ENCODE measurements at regions not wholly inside any gene's neighbourhood (a gene's known extent, or its start where the extent isn't known, plus 50 kb on each side); places are given as distances from the start of the nearest gene placed in this dataset.

DNA sequence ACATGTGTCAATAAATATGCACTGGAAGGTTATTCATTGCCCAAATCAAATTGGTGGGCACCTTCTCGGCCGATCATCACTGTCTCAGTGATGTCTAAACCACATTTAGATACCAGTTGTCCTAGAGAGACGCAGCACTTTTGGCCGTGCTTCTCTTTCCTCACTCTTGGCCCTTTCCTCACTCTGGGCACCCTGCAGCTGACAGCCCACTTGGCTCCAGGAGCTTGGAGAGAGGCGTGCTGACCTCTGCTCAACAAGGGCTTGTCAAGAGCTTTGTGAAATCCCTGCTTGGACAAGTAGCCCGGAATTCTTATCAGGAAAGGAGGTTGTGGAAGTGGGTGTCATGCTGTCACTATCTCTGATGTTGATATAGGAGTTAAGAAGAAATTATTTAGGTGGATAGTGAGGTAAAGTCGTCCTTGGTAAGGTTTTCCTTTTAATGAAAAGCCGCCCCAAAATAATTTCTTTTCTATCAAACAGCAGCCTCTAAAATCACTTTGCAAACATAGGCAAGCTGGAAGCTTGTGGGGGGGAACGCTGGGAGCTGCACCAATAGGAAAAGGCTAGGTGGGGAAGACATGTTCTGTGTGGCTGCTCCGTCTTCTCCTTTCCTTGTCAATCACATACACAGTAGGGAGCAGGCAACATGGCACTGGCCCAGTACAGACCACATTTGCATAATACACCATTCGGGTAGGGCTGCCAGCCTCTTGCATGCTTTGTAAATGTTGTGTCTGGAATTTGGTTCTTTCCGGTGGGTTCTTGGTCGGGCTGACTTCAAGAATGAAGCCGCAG is 126.8 kb upstream of the UBE3A start:
- no peak overlapping the region for H3K4me3 ChIP-seq (ENCODE audit: low read depth, low read length)
- no peaks in the 10 kb centered on the region for H3K36me3 ChIP-seq (ENCODE audit: control insufficient read depth, insufficient read depth, low read length)
- H3K9me3 ChIP-seq (ENCODE audit: control insufficient read depth, insufficient read depth, low read length): no peaks in the 10 kb centered on the region
- no peaks in the 10 kb centered on the region for H3K27me3 ChIP-seq (ENCODE audit: control insufficient read depth, insufficient read depth, low read length)
- no peak overlapping the region for H3K9ac ChIP-seq (ENCODE audit: low read depth, low read length)
- no peak overlapping the region for H3K27ac ChIP-seq (ENCODE audit: low read depth, low read length)
- peaks cover 18% of the 10 kb centered on the region for H3K4me1 ChIP-seq (ENCODE audit: control insufficient read depth, insufficient read depth, low read length)

GRCh38 chr15:25563596-25563995 is 124.8 kb upstream of the UBE3A start:
- Histone ChIP-seq H3K4me3 (ENCODE audit: low read depth, low read length) (no peak overlapping the region), H3K9ac (ENCODE audit: low read depth, low read length) (no peak overlapping the region), H3K9me3 (ENCODE audit: control insufficient read depth, insufficient read depth, low read length) (no peaks in the 10 kb centered on the region), H3K27me3 (ENCODE audit: control insufficient read depth, insufficient read depth, low read length) (no peaks in the 10 kb centered on the region), H3K4me1 (ENCODE audit: control insufficient read depth, insufficient read depth, low read length) (peaks cover 18% of the 10 kb centered on the region), H3K36me3 (ENCODE audit: control insufficient read depth, insufficient read depth, low read length) (no peaks in the 10 kb centered on the region), H3K27ac (ENCODE audit: low read depth, low read length) (peak overlapping the region; percentile 7)

DNA sequence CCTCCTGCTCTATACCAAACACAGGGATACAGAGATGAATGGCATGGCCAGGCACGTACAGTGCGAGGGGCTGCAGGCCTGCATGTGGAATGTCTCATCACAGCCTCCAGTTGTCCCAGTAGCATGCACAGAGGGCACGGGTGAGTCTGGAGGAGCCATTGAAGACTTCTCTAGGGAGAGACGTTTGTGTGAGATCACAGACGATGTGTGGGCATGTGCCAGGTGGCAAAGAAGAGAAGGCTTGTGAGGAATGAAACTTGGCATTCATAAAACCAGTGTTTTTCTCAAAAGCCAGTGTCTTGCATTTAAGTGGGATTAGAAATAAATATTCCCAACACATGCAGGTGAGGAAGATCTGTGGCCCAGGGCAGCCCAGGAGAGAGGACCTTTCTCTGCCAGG is 119.1 kb upstream of the UBE3A start:
- Histone ChIP-seq H3K27ac (ENCODE audit: low read depth, low read length) (no peak overlapping the region), H3K4me1 (ENCODE audit: control insufficient read depth, insufficient read depth, low read length) (peaks cover 11% of the 10 kb centered on the region), H3K9ac (ENCODE audit: low read depth, low read length) (no peak overlapping the region), H3K36me3 (ENCODE audit: control insufficient read depth, insufficient read depth, low read length) (no peaks in the 10 kb centered on the region), H3K9me3 (ENCODE audit: control insufficient read depth, insufficient read depth, low read length) (no peaks in the 10 kb centered on the region), H3K4me3 (ENCODE audit: low read depth, low read length) (no peak overlapping the region), H3K27me3 (ENCODE audit: control insufficient read depth, insufficient read depth, low read length) (no peaks in the 10 kb centered on the region)

DNA sequence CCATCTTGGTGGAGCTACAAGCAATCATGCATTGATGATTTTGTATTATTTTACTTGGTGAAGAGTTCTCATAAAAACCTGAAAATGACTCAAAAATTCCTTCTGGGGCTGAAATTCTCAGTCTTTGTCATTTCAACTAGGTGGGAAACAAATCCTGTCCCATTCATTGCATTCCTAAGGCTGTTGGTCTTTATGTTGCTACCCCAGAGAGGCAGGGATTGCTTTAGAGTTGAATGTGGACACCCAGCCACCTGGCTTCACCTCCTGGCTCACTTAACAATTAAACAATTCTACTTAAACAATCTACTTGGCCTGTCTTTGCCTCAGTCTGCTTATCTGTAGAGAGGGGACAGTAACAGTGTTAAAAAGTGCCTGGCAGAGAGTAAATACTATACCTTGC is 117.3 kb upstream of the UBE3A start:
- peak overlapping the region; percentile 53 for H3K27ac ChIP-seq (ENCODE audit: low read depth, low read length)
- H3K4me1 ChIP-seq (ENCODE audit: control insufficient read depth, insufficient read depth, low read length): peaks cover 11% of the 10 kb centered on the region
- H3K9ac ChIP-seq (ENCODE audit: low read depth, low read length): no peak overlapping the region
- H3K36me3 ChIP-seq (ENCODE audit: control insufficient read depth, insufficient read depth, low read length): no peaks in the 10 kb centered on the region
- no peaks in the 10 kb centered on the region for H3K27me3 ChIP-seq (ENCODE audit: control insufficient read depth, insufficient read depth, low read length)
- H3K9me3 ChIP-seq (ENCODE audit: control insufficient read depth, insufficient read depth, low read length): no peaks in the 10 kb centered on the region
- no peak overlapping the region for H3K4me3 ChIP-seq (ENCODE audit: low read depth, low read length)

GRCh38 chr15:25554640-25555039 is 115.8 kb upstream of the UBE3A start:
- H3K27ac ChIP-seq (ENCODE audit: low read depth, low read length): no peak overlapping the region
- H3K4me3 ChIP-seq (ENCODE audit: low read depth, low read length): no peak overlapping the region
- H3K27me3 ChIP-seq (ENCODE audit: control insufficient read depth, insufficient read depth, low read length): no peaks in the 10 kb centered on the region

GRCh38 chr15:25548600-25548999 is 109.8 kb upstream of the UBE3A start:
- H3K9me3 ChIP-seq (ENCODE audit: control insufficient read depth, insufficient read depth, low read length): no peaks in the 10 kb centered on the region
- H3K9ac ChIP-seq (ENCODE audit: low read depth, low read length): no peak overlapping the region
- H3K27ac ChIP-seq (ENCODE audit: low read depth, low read length): no peak overlapping the region
- no peaks in the 10 kb centered on the region for H3K27me3 ChIP-seq (ENCODE audit: control insufficient read depth, insufficient read depth, low read length)
- H3K4me1 ChIP-seq (ENCODE audit: control insufficient read depth, insufficient read depth, low read length): no peaks in the 10 kb centered on the region
- H3K36me3 ChIP-seq (ENCODE audit: control insufficient read depth, insufficient read depth, low read length): no peaks in the 10 kb centered on the region
- no peak overlapping the region for H3K4me3 ChIP-seq (ENCODE audit: low read depth, low read length)

More at GRCh38 chr15:25554640-25555039, 115.8 kb upstream of the UBE3A start:
- Histone ChIP-seq H3K36me3 (ENCODE audit: control insufficient read depth, insufficient read depth, low read length) (no peaks in the 10 kb centered on the region), H3K9ac (ENCODE audit: low read depth, low read length) (no peak overlapping the region), H3K9me3 (ENCODE audit: control insufficient read depth, insufficient read depth, low read length) (no peaks in the 10 kb centered on the region), H3K4me1 (ENCODE audit: control insufficient read depth, insufficient read depth, low read length) (peaks cover 11% of the 10 kb centered on the region)

DNA sequence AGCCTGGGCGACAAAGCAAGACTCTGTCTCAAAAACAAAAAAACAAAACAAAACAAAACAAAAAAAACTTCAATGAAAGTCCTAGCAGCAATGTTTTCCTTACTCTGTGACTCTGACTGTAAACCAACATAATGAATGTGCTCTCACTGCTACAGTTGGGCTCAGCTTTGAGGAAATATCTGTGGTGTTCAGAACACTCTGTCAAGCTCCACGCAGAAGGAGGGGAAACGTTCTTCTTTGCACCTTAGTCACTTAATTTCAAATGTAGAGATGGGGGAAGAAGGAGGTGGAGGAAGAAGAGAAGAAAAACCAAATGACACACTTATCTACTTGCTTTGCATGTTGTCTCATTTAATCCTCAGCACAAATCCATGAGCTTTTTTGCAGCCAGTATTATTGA is 107.1 kb upstream of the UBE3A start:
- Histone ChIP-seq H3K36me3 (ENCODE audit: control insufficient read depth, insufficient read depth, low read length) (no peaks in the 10 kb centered on the region), H3K4me3 (ENCODE audit: low read depth, low read length) (no peak overlapping the region), H3K27me3 (ENCODE audit: control insufficient read depth, insufficient read depth, low read length) (no peaks in the 10 kb centered on the region), H3K9me3 (ENCODE audit: control insufficient read depth, insufficient read depth, low read length) (no peaks in the 10 kb centered on the region), H3K9ac (ENCODE audit: low read depth, low read length) (no peak overlapping the region), H3K4me1 (ENCODE audit: control insufficient read depth, insufficient read depth, low read length) (peaks cover 10% of the 10 kb centered on the region; the same call in 1 of the 2 replicates), H3K27ac (ENCODE audit: low read depth, low read length) (no peak overlapping the region)

DNA sequence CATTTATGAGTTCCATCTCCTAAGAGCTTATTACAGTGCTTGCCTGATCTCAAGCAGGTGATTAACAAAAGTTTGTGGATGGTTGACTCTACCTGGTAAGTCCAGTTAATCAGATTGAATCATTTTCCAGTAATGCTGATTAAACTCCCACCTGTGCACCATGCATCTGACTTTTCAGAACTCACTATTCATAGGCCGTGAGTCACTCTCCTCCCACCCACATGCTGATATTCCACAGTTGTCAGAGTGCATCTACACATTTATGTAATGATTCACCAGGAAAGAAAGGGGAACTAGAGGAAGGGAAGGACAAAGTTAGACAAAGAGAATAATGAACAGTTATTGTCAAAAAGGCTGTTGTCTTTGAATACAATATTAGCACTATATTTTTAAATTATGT is 106.2 kb upstream of the UBE3A start:
- Histone ChIP-seq H3K9ac (ENCODE audit: low read depth, low read length) (no peak overlapping the region), H3K27me3 (ENCODE audit: control insufficient read depth, insufficient read depth, low read length) (no peaks in the 10 kb centered on the region), H3K9me3 (ENCODE audit: control insufficient read depth, insufficient read depth, low read length) (no peaks in the 10 kb centered on the region), H3K4me1 (ENCODE audit: control insufficient read depth, insufficient read depth, low read length) (peaks cover 10% of the 10 kb centered on the region; the same call in 1 of the 2 replicates), H3K36me3 (ENCODE audit: control insufficient read depth, insufficient read depth, low read length) (no peaks in the 10 kb centered on the region), H3K27ac (ENCODE audit: low read depth, low read length) (no peak overlapping the region), H3K4me3 (ENCODE audit: low read depth, low read length) (no peak overlapping the region)

- Histone ChIP-seq H3K27me3 (ENCODE audit: control insufficient read depth, insufficient read depth, low read length) (no peaks in the 10 kb centered on the region), H3K4me1 (ENCODE audit: control insufficient read depth, insufficient read depth, low read length) (peaks cover 10% of the 10 kb centered on the region; the same call in 1 of the 2 replicates), H3K27ac (ENCODE audit: low read depth, low read length) (no peak overlapping the region), H3K4me3 (ENCODE audit: low read depth, low read length) (no peak overlapping the region), H3K36me3 (ENCODE audit: control insufficient read depth, insufficient read depth, low read length) (no peaks in the 10 kb centered on the region), H3K9ac (ENCODE audit: low read depth, low read length) (no peak overlapping the region), H3K9me3 (ENCODE audit: control insufficient read depth, insufficient read depth, low read length) (no peaks in the 10 kb centered on the region)
Measured at GRCh38 chr15:25544076-25544475, 105.3 kb upstream of the UBE3A start.

- Histone ChIP-seq H3K9me3 (ENCODE audit: control insufficient read depth, insufficient read depth, low read length) (no peaks in the 10 kb centered on the region), H3K4me3 (ENCODE audit: low read depth, low read length) (no peak overlapping the region), H3K27ac (ENCODE audit: low read depth, low read length) (no peak overlapping the region), H3K36me3 (ENCODE audit: control insufficient read depth, insufficient read depth, low read length) (no peaks in the 10 kb centered on the region), H3K27me3 (ENCODE audit: control insufficient read depth, insufficient read depth, low read length) (no peaks in the 10 kb centered on the region), H3K4me1 (ENCODE audit: control insufficient read depth, insufficient read depth, low read length) (peaks cover 10% of the 10 kb centered on the region; the same call in 1 of the 2 replicates), H3K9ac (ENCODE audit: low read depth, low read length) (no peak overlapping the region)
Measured at GRCh38 chr15:25543196-25543595, 104.4 kb upstream of the UBE3A start.

GRCh38 chr15:25541228-25541627 is 102.4 kb upstream of the UBE3A start:
- H3K4me3 ChIP-seq (ENCODE audit: low read depth, low read length): no peak overlapping the region
- no peak overlapping the region for H3K9ac ChIP-seq (ENCODE audit: low read depth, low read length)
- H3K36me3 ChIP-seq (ENCODE audit: control insufficient read depth, insufficient read depth, low read length): no peaks in the 10 kb centered on the region
- no peak overlapping the region for H3K27ac ChIP-seq (ENCODE audit: low read depth, low read length)
- H3K27me3 ChIP-seq (ENCODE audit: control insufficient read depth, insufficient read depth, low read length): no peaks in the 10 kb centered on the region
- H3K4me1 ChIP-seq (ENCODE audit: control insufficient read depth, insufficient read depth, low read length): peaks cover 28% of the 10 kb centered on the region
- H3K9me3 ChIP-seq (ENCODE audit: control insufficient read depth, insufficient read depth, low read length): no peaks in the 10 kb centered on the region

All from HUES48 (cell line).